Liver (tissue), 3 donors: ENCODE measurements at regions not wholly inside any gene's neighbourhood (a gene's known extent, or its start where the extent isn't known, plus 50 kb on each side); places are given as distances from the start of the nearest gene placed in this dataset.

Experiments used
- JUND ChIP-seq, 2 donors: IDR thresholded peaks; 2 replicates each; pipeline ENCODE4 v1.6.1; 2016; ENCODE audit warnings: antibody characterized with exemption in 2 of 2
- TF ChIP-seq, protein P1 (sequence below): fragments of 150-350 bp; IDR thresholded peaks from 2 replicates; pipeline ENCODE4 v1.5.1; 2017; ENCODE audit warnings: improper control_type of control experiment, low read depth, low read length; ENCODE audit not compliant: missing input control
- donor health status: healthy.
- donor health status: healthy.

DNA sequence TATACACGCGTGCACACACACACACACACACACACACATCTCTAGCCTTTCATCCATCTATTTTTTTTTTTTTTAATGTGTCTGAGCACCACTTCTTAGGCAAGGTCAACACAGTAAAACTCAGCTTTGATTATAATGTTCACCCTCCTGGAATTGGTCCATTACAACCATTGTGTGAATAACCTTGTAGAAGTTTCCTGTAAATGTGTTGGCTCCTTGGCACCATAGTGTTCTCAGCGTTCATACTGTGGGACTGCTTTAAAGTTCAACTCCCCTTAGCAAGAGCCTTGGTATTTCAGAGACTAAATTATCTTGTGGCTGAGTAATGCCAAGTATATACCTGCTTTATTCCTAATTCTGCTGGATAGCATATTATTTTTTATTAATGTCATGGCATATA is 106.3 kb upstream of the PRPS1L1 start:
- TF ChIP-seq, protein P1, sequence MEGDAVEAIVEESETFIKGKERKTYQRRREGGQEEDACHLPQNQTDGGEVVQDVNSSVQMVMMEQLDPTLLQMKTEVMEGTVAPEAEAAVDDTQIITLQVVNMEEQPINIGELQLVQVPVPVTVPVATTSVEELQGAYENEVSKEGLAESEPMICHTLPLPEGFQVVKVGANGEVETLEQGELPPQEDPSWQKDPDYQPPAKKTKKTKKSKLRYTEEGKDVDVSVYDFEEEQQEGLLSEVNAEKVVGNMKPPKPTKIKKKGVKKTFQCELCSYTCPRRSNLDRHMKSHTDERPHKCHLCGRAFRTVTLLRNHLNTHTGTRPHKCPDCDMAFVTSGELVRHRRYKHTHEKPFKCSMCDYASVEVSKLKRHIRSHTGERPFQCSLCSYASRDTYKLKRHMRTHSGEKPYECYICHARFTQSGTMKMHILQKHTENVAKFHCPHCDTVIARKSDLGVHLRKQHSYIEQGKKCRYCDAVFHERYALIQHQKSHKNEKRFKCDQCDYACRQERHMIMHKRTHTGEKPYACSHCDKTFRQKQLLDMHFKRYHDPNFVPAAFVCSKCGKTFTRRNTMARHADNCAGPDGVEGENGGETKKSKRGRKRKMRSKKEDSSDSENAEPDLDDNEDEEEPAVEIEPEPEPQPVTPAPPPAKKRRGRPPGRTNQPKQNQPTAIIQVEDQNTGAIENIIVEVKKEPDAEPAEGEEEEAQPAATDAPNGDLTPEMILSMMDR, result no peak
- no peak for TF ChIP-seq JUND (IDR thresholded peaks at IDR 0.05)
